ENCODE measurements at regions not wholly inside any gene's neighbourhood (a gene's known extent, or its start where the extent isn't known, plus 50 kb on each side); places are given as distances from the start of the nearest gene placed in this dataset.
"Not testable (repeated sequence)": the region's sequence is repeated elsewhere in the genome, so short reads cannot be mapped to it uniquely, and the experiment has no call there.

GRCh38 chr9:2555899-2556600, 65.5 kb upstream of the VLDLR start:
- POLR2A ChIA-PET, result interaction anchor here (0.6 kb wide), 1 partner anchor 177 kb away, joined by 4 read pairs; no protein-coding TSS in a partner anchor

GRCh38 chr9:2557693-2558092, 63.9 kb upstream of the VLDLR start:
- CTCF ChIA-PET, result no interaction called here
- POLR2A ChIA-PET, result no interaction called here

More at GRCh38 chr9:2555899-2556600, 65.5 kb upstream of the VLDLR start:
- CTCF ChIA-PET, result not testable (repeated sequence)

- ChIA-PET CTCF (no interaction called here), POLR2A (no interaction called here)
Measured at GRCh38 chr9:2559192-2560152, 62.1 kb upstream of the VLDLR start.

- ChIA-PET CTCF (no interaction called here), POLR2A (no interaction called here)
Measured at GRCh38 chr9:2560180-2560579, 61.4 kb upstream of the VLDLR start.

GRCh38 chr9:2565676-2566340, 55.8 kb upstream of the VLDLR start:
- POLR2A ChIA-PET, result no interaction called here
- CTCF ChIA-PET, result no interaction called here

- CTCF ChIA-PET, result no interaction called here
- POLR2A ChIA-PET, result no interaction called here
Measured at GRCh38 chr9:2567922-2568321, 53.7 kb upstream of the VLDLR start.

GRCh38 chr9:2568689-2569088, 52.9 kb upstream of the VLDLR start:
- ChIA-PET CTCF (no interaction called here), POLR2A (no interaction called here)

GRCh38 chr9:2570615-2571479, 50.7 kb upstream of the VLDLR start:
- CTCF ChIA-PET, result no interaction called here

More at GRCh38 chr9:2570615-2571479, 50.7 kb upstream of the VLDLR start:
- POLR2A ChIA-PET, result no interaction called here

All from activated CD8-positive, alpha-beta memory T cell treated with anti-CD3 and anti-CD28 coated beads for 36 hours (primary cell).